DOHH2 (cell line): ENCODE measurements at regions not wholly inside any gene's neighbourhood (a gene's known extent, or its start where the extent isn't known, plus 50 kb on each side); places are given as distances from the start of the nearest gene placed in this dataset.

Experiments
- EZH2phosphoT487 ChIP-seq: fragments of 200-600 bp; sonication (generic); IDR thresholded peaks from 2 replicates; pipeline ENCODE4 v1.6.1; 2017; ENCODE audit warnings: borderline replicate concordance, mild to moderate bottlenecking, antibody characterized with exemption, low read length, moderate library complexity, mixed read lengths
- TF ChIP-seq, protein P1 (sequence below): fragments of 200-600 bp; sonication (generic); IDR thresholded peaks from one replicate; pipeline ENCODE4 v1.5.1; 2014; ENCODE audit warnings: antibody characterized with exemption, mild to moderate bottlenecking, low read depth, low read length; ENCODE audit not compliant: poor library complexity, severe bottlenecking

DNA sequence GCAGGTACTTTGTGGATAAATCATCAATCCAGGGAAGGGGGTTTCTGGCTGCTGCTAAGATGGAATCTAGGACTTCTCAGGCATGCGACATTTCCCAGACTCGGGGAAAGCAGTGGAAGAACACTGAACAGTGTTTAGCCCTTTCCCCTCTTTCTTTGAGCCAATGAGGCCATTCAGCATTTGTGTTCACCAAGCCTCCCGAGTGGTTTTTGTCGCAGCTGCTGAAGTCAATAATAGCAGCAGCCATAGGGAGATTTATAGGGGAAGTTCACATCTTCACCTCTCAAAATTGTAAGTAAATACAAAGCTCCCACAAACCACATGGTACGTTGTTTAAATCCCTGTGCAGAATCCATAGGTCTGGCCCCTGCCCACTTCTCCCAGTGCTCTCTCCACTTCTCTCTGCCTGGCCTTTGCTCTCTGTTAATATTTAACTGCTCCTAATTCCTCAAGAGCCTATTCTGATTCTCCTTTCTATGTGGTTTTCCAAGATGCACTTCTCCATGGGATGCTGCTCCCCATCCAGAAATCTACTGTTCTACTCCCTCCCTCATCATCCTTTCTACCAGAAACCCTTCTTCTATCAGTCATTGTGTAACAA lies 230.7 kb downstream of the SHQ1 start:
- TF ChIP-seq, protein P1, sequence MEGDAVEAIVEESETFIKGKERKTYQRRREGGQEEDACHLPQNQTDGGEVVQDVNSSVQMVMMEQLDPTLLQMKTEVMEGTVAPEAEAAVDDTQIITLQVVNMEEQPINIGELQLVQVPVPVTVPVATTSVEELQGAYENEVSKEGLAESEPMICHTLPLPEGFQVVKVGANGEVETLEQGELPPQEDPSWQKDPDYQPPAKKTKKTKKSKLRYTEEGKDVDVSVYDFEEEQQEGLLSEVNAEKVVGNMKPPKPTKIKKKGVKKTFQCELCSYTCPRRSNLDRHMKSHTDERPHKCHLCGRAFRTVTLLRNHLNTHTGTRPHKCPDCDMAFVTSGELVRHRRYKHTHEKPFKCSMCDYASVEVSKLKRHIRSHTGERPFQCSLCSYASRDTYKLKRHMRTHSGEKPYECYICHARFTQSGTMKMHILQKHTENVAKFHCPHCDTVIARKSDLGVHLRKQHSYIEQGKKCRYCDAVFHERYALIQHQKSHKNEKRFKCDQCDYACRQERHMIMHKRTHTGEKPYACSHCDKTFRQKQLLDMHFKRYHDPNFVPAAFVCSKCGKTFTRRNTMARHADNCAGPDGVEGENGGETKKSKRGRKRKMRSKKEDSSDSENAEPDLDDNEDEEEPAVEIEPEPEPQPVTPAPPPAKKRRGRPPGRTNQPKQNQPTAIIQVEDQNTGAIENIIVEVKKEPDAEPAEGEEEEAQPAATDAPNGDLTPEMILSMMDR = no peak
- TF ChIP-seq EZH2phosphoT487 = no peak
